SK-N-SH (cell line): ENCODE measurements at regions not wholly inside any gene's neighbourhood (a gene's known extent, or its start where the extent isn't known, plus 50 kb on each side); places are given as distances from the start of the nearest gene placed in this dataset.

ENCODE experiments used
- CTCF ChIA-PET: fragments of 300-600, 350-600 bp; formaldehyde crosslinking; extraction: SDS; loops from one replicate; lab custom pipeline; 2021; lab: Yijun Ruan, JAX
- POLR2A ChIA-PET: fragments of 350-600 bp; sonication (Branson Sonifier 250); formaldehyde crosslinking; extraction: SDS; loops from one replicate; lab custom pipeline; 2020; ENCODE audit warnings: antibody characterized with exemption, inconsistent platforms; lab: Yijun Ruan, JAX
- DNase-seq: peaks from one replicate; pipeline ENCODE4 v3.0.0; 2012
- H2AFZ ChIP-seq: fragments of 200-600 bp; sonication (generic); 2 replicates; pipeline ENCODE4 v1.8.1; 2016; ENCODE audit warnings: antibody characterized with exemption, mild to moderate bottlenecking, low read depth
- H3F3A ChIP-seq: fragments of 200-600 bp; sonication (generic); replicated peaks from 2 replicates; pipeline ENCODE3; 2016; ENCODE audit warnings: antibody characterized with exemption, mild to moderate bottlenecking; ENCODE audit not compliant: insufficient read depth
- H3K27ac ChIP-seq, 2 experiments: fragments of 200-500 bp in 1 of 2; fragments of 200-600 bp in 1 of 2; sonication (Bioruptor generic) in 1 of 2; sonication (generic), shearing (Covaris generic) in 1 of 2; 2 replicates each; pipeline versions ENCODE4 v1.5.1 to v1.6.1; 2014 to 2016; ENCODE audit warnings: low read depth in 2 of 2, inconsistent platforms in 1 of 2, low read length in 1 of 2, mild to moderate bottlenecking in 1 of 2, mixed read lengths in 1 of 2
- H3K27me3 ChIP-seq: fragments of 200-600 bp; sonication (generic), shearing (Covaris generic); 2 replicates; pipeline ENCODE4 v1.6.1; 2016; ENCODE audit warnings: mixed run types; ENCODE audit not compliant: insufficient read depth
- H3K36me3 ChIP-seq, 2 experiments: fragments of 200-500 bp in 1 of 2; fragments of 200-600 bp in 1 of 2; sonication (Bioruptor generic) in 1 of 2; sonication (generic) in 1 of 2; replicated peaks in 1 of 2; 2 replicates each; pipeline versions ENCODE3 to v1.5.1; 2014 to 2016; ENCODE audit warnings: low read length in 1 of 2, mild to moderate bottlenecking in 1 of 2; ENCODE audit not compliant: insufficient read depth in 2 of 2, control insufficient read depth in 1 of 2
- H3K4me1 ChIP-seq, 2 experiments: fragments of 200-500 bp in 1 of 2; fragments of 200-600 bp in 1 of 2; sonication (Bioruptor generic) in 1 of 2; sonication (generic), shearing (Covaris generic) in 1 of 2; 2 replicates each; pipeline versions ENCODE4 v1.5.1 to v1.6.1; 2014 to 2016; ENCODE audit warnings: low read depth in 1 of 2, low read length in 1 of 2, mixed run types in 1 of 2; ENCODE audit not compliant: insufficient read depth in 2 of 2, control insufficient read depth in 1 of 2
- H3K4me2 ChIP-seq: fragments of 200-600 bp; sonication (generic), shearing (Covaris generic); 2 replicates; pipeline ENCODE4 v1.6.1; 2017; ENCODE audit warnings: mixed run types
- H3K4me3 ChIP-seq, 2 experiments: fragments of 200-500 bp in 1 of 2; fragments of 200-600 bp in 1 of 2; sonication (Bioruptor generic) in 1 of 2; sonication (generic), shearing (Covaris generic) in 1 of 2; 2 replicates each; pipeline versions ENCODE4 v1.5.1 to v1.8.1; 2014 to 2016; ENCODE audit warnings: low read depth in 2 of 2, inconsistent platforms in 1 of 2, low read length in 1 of 2, mild to moderate bottlenecking in 1 of 2, mixed read lengths in 1 of 2, moderate library complexity in 1 of 2
- H3K79me2 ChIP-seq: fragments of 200-600 bp; sonication (generic); 2 replicates; pipeline ENCODE4 v1.8.1; 2017; ENCODE audit warnings: mild to moderate bottlenecking; ENCODE audit not compliant: insufficient read depth
- H3K9ac ChIP-seq: fragments of 200-600 bp; sonication (generic); 2 replicates; pipeline ENCODE4 v1.6.1; 2017; ENCODE audit warnings: mixed run types
- H3K9me2 ChIP-seq: fragments of 200-600 bp; sonication (generic); 2 replicates; pipeline ENCODE4 v1.6.1; 2017; ENCODE audit warnings: mixed run types
- H3K9me3 ChIP-seq: fragments of 200-600 bp; sonication (generic); 2 replicates; pipeline ENCODE4 v1.6.1; 2017; ENCODE audit warnings: mixed run types, mild to moderate bottlenecking, moderate library complexity
- H4K20me1 ChIP-seq: fragments of 200-600 bp; sonication (generic); 2 replicates; pipeline ENCODE4 v1.6.1; 2017; ENCODE audit warnings: mild to moderate bottlenecking, mixed run types; ENCODE audit not compliant: insufficient read depth
- ELF1 ChIP-seq: IDR thresholded peaks from 2 replicates; pipeline ENCODE4 v1.4.0; 2012
- EP300 ChIP-seq, 2 experiments: IDR thresholded peaks; 2 replicates each; pipeline versions ENCODE4 v1.4.0 to v1.6.1; 2012; ENCODE audit warnings: borderline replicate concordance in 1 of 2, low read depth in 1 of 2, low read length in 1 of 2
- EZH2phosphoT487 ChIP-seq: fragments of 200-600 bp; sonication (generic); IDR thresholded peaks from 2 replicates; pipeline ENCODE4 v1.6.1; 2017; ENCODE audit warnings: low read depth, mixed run types, mild to moderate bottlenecking, antibody characterized with exemption, moderate library complexity, borderline replicate concordance
- FOSL2 ChIP-seq: IDR thresholded peaks from 2 replicates; pipeline ENCODE4 v1.4.0; 2012; ENCODE audit warnings: low read depth, mild to moderate bottlenecking, moderate library complexity, borderline replicate concordance
- FOXJ3 ChIP-seq: sonication (generic); formaldehyde crosslinking; IDR thresholded peaks from 2 replicates; pipeline ENCODE4 v1.5.1; 2020; ENCODE audit warnings: mild to moderate bottlenecking, missing genetic modification reagents
- GATA2 ChIP-seq: sonication (generic); formaldehyde crosslinking; IDR thresholded peaks from 2 replicates; pipeline ENCODE4 v1.5.0; 2020; ENCODE audit warnings: mild to moderate bottlenecking, missing genetic modification reagents
- JUND ChIP-seq: IDR thresholded peaks from 2 replicates; pipeline ENCODE4 v1.4.0; 2012
- MAX ChIP-seq: IDR thresholded peaks from 2 replicates; pipeline ENCODE4 v1.4.0; 2012; ENCODE audit warnings: low read depth
- MEF2A ChIP-seq: IDR thresholded peaks from 2 replicates; pipeline ENCODE4 v1.4.0; 2012; ENCODE audit warnings: low read depth, borderline replicate concordance
- MXI1 ChIP-seq: IDR thresholded peaks from 2 replicates; pipeline ENCODE4 v1.6.1; 2012; ENCODE audit warnings: mild to moderate bottlenecking, low read depth, low read length, improper control_type of control experiment
- NFIC ChIP-seq: IDR thresholded peaks from 2 replicates; pipeline ENCODE4 v1.4.0; 2012; ENCODE audit warnings: borderline replicate concordance
- POLR2AphosphoS5 ChIP-seq: IDR thresholded peaks from 2 replicates; pipeline ENCODE4 v1.6.1; 2012; ENCODE audit warnings: low read depth, low read length
- RAD21 ChIP-seq: IDR thresholded peaks from 2 replicates; pipeline ENCODE4 v1.6.1; 2012; ENCODE audit warnings: mild to moderate bottlenecking, low read length
- RCOR1 ChIP-seq: fragments of 150-350 bp; IDR thresholded peaks from 2 replicates; pipeline ENCODE4 v1.6.1; 2017; ENCODE audit warnings: antibody characterized with exemption, low read length
- REST ChIP-seq: IDR thresholded peaks from 2 replicates; pipeline ENCODE4 v1.6.1; 2012; ENCODE audit warnings: mild to moderate bottlenecking, low read depth, low read length, moderate library complexity
- RXRA ChIP-seq: IDR thresholded peaks from 2 replicates; pipeline ENCODE4 v1.4.0; 2012; ENCODE audit warnings: low read depth, mild to moderate bottlenecking, borderline replicate concordance
- TAF1 ChIP-seq: IDR thresholded peaks from 2 replicates; pipeline ENCODE4 v1.6.1; 2012; ENCODE audit warnings: low read depth, mild to moderate bottlenecking, low read length, moderate library complexity, borderline replicate concordance
- TCF12 ChIP-seq: IDR thresholded peaks from 2 replicates; pipeline ENCODE4 v1.4.0; 2012
- TEAD4 ChIP-seq: IDR thresholded peaks from 2 replicates; pipeline ENCODE4 v1.4.0; 2012; ENCODE audit warnings: mild to moderate bottlenecking, borderline replicate concordance; ENCODE audit not compliant: insufficient read depth
- YY1 ChIP-seq: IDR thresholded peaks from 2 replicates; pipeline ENCODE4 v1.4.0; 2012; ENCODE audit warnings: low read depth, mild to moderate bottlenecking
- WGBS: methylation state at CpG from one replicate; pipeline ENCODE4 v1.1.6; 2017; ENCODE audit warnings: low lambda C conversion rate; 5-methylcytosine and 5-hydroxymethylcytosine counted together
- TF ChIP-seq, protein P1 (sequence below): IDR thresholded peaks from 2 replicates; pipeline ENCODE4 v1.4.0; 2012; ENCODE audit warnings: low read depth, borderline replicate concordance
- TF ChIP-seq, protein P2 (sequence below): fragments of 200-600 bp; sonication (generic); IDR thresholded peaks from 2 replicates; pipeline ENCODE4 v1.6.1; 2017; ENCODE audit warnings: antibody characterized with exemption, mild to moderate bottlenecking, moderate library complexity

- Histone ChIP-seq H3F3A (no peaks in the 10 kb centered on the region), H3K4me2 (no peak overlapping the region), H2AFZ (no peak overlapping the region), H3K4me3 (no peak overlapping the region), H3K27me3 (no peaks in the 10 kb centered on the region), H3K9me3 (no peaks in the 10 kb centered on the region), H3K36me3 (no peaks in the 10 kb centered on the region), H3K4me1 (no peaks in the 10 kb centered on the region), H3K9ac (no peak overlapping the region), H4K20me1 (no peaks in the 10 kb centered on the region), H3K9me2 (no peaks in the 10 kb centered on the region), H3K27ac (no peak overlapping the region), H3K79me2 (no peaks in the 10 kb centered on the region)
- POLR2A ChIA-PET = no interaction called here
- no peak for TF ChIP-seq MAX
- TF ChIP-seq MEF2A = no peak
- TF ChIP-seq EZH2phosphoT487 = no peak
- no peak for TF ChIP-seq YY1
- no peak for TF ChIP-seq GATA2
- no peak for TF ChIP-seq NFIC
- TF ChIP-seq EP300 (IDR thresholded peaks at IDR 0.05; ENCODE audit: borderline replicate concordance in 1 of 2, low read depth in 1 of 2, low read length in 1 of 2) = no peak
- no peak for TF ChIP-seq FOXJ3 (CRISPR knock-in tag)
- no peak for TF ChIP-seq FOSL2
- TF ChIP-seq RAD21 = no peak
- TF ChIP-seq JUND = no peak
- no peak for DNase-seq
- WGBS = 33% methylated on average over 3 of the region's 6 CpGs
- CTCF ChIA-PET = interaction anchor here (0.7 to 1.7 kb wide), 3 partner anchors 10 to 65 kb away, joined by 3 to 7 read pairs (median 5); no protein-coding TSS in a partner anchor
Measured at GRCh38 chr17:79454826-79455225, 156.0 kb downstream of the RBFOX3 start.

GRCh38 chr17:79453481-79453880 is 157.4 kb downstream of the RBFOX3 start:
- H2AFZ ChIP-seq = no peak overlapping the region
- H3K27me3 ChIP-seq = no peaks in the 10 kb centered on the region
- ChIA-PET CTCF (interaction anchor here (1.2 to 1.7 kb wide), 4 partner anchors 12 to 87 kb away, joined by 3 to 7 read pairs (median 4); no protein-coding TSS in a partner anchor), POLR2A (no interaction called here)
- no peaks in the 10 kb centered on the region for H4K20me1 ChIP-seq
- no peaks in the 10 kb centered on the region for H3K79me2 ChIP-seq
- 45% methylated on average over 5 of the region's 6 CpGs for WGBS
- H3F3A ChIP-seq = no peaks in the 10 kb centered on the region
- H3K4me1 ChIP-seq = no peaks in the 10 kb centered on the region
- no peaks in the 10 kb centered on the region for H3K9me2 ChIP-seq
- TF ChIP-seq, protein P1, sequence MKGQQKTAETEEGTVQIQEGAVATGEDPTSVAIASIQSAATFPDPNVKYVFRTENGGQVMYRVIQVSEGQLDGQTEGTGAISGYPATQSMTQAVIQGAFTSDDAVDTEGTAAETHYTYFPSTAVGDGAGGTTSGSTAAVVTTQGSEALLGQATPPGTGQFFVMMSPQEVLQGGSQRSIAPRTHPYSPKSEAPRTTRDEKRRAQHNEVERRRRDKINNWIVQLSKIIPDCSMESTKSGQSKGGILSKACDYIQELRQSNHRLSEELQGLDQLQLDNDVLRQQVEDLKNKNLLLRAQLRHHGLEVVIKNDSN = no peak
- no peak for TF ChIP-seq TEAD4
- no peak for TF ChIP-seq TCF12
- no peak for TF ChIP-seq TAF1
- no peak for TF ChIP-seq MXI1
- TF ChIP-seq, protein P2, sequence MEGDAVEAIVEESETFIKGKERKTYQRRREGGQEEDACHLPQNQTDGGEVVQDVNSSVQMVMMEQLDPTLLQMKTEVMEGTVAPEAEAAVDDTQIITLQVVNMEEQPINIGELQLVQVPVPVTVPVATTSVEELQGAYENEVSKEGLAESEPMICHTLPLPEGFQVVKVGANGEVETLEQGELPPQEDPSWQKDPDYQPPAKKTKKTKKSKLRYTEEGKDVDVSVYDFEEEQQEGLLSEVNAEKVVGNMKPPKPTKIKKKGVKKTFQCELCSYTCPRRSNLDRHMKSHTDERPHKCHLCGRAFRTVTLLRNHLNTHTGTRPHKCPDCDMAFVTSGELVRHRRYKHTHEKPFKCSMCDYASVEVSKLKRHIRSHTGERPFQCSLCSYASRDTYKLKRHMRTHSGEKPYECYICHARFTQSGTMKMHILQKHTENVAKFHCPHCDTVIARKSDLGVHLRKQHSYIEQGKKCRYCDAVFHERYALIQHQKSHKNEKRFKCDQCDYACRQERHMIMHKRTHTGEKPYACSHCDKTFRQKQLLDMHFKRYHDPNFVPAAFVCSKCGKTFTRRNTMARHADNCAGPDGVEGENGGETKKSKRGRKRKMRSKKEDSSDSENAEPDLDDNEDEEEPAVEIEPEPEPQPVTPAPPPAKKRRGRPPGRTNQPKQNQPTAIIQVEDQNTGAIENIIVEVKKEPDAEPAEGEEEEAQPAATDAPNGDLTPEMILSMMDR = no peak
- TF ChIP-seq RCOR1 = no peak
- no peak for TF ChIP-seq POLR2AphosphoS5
- TF ChIP-seq REST = no peak
- no peak for TF ChIP-seq ELF1
- TF ChIP-seq RXRA = no peak
- TF ChIP-seq FOXJ3 (CRISPR knock-in tag) = no peak
- H3K4me2 ChIP-seq = no peak overlapping the region
- no peak for DNase-seq
- H3K36me3 ChIP-seq = no peaks in the 10 kb centered on the region
- H3K9ac ChIP-seq = no peak overlapping the region
- H3K27ac ChIP-seq = no peak overlapping the region
- H3K9me3 ChIP-seq = no peaks in the 10 kb centered on the region
- H3K4me3 ChIP-seq = no peak overlapping the region
